NT2/D1 (cell line): ENCODE measurements at regions not wholly inside any gene's neighbourhood (a gene's known extent, or its start where the extent isn't known, plus 50 kb on each side); places are given as distances from the start of the nearest gene placed in this dataset.
"Not testable (repeated sequence)": the region's sequence is repeated elsewhere in the genome, so short reads cannot be mapped to it uniquely, and the experiment has no call there.

Experiments used
- DNase-seq: peaks from one replicate; pipeline ENCODE4 v3.0.0-alpha.2; 2011; ENCODE audit warnings: low read depth, low spot score
- H3K27me3 ChIP-seq: 2 replicates; pipeline ENCODE4 v1.6.0; 2011; ENCODE audit warnings: mild to moderate bottlenecking; ENCODE audit not compliant: insufficient read length, insufficient read depth
- H3K36me3 ChIP-seq: 2 replicates; pipeline ENCODE4 v1.6.1; 2011; ENCODE audit warnings: mild to moderate bottlenecking, low read length, mixed read lengths; ENCODE audit not compliant: insufficient read depth, insufficient read length
- H3K4me1 ChIP-seq: 2 replicates; pipeline ENCODE4 v1.5.1; 2011; ENCODE audit not compliant: insufficient read depth, insufficient read length
- H3K4me3 ChIP-seq: 2 replicates; pipeline ENCODE4 v1.5.1; 2011; ENCODE audit warnings: low read depth; ENCODE audit not compliant: insufficient read length
- H3K9ac ChIP-seq: 2 replicates; pipeline ENCODE4 v1.6.0; 2011; ENCODE audit warnings: low read depth; ENCODE audit not compliant: insufficient read length
- H3K9me3 ChIP-seq: 2 replicates; pipeline ENCODE4 v1.5.1; 2011; ENCODE audit warnings: mild to moderate bottlenecking, low read length; ENCODE audit not compliant: insufficient read depth
- SUZ12 ChIP-seq: IDR thresholded peaks from 2 replicates; pipeline ENCODE4 v1.6.1; 2011; ENCODE audit not compliant: insufficient read length, insufficient read depth; ENCODE audit errors: extremely low read depth
- YY1 ChIP-seq: IDR thresholded peaks from 2 replicates; pipeline ENCODE4 v1.6.1; 2011; ENCODE audit not compliant: insufficient read length, insufficient read depth
- ZNF274 ChIP-seq: IDR thresholded peaks from 2 replicates; pipeline ENCODE4 v1.6.1; 2011; ENCODE audit warnings: mild to moderate bottlenecking, low read depth, low read length

- no peak for DNase-seq
- TF ChIP-seq ZNF274 (no peak), SUZ12 (no peak), YY1 (no peak)
- no peaks in the 10 kb centered on the region for H3K4me1 ChIP-seq
Observed at GRCh38 chrX:145393702-145394235, 146.5 kb downstream of the SPANXN1 start.

GRCh38 chrX:145394344-145394743 is 147.0 kb downstream of the SPANXN1 start:
- H3K36me3 ChIP-seq, result no peaks in the 10 kb centered on the region
- no peaks in the 10 kb centered on the region for H3K9me3 ChIP-seq
- TF ChIP-seq YY1, result no peak
- TF ChIP-seq ZNF274, result no peak
- TF ChIP-seq SUZ12, result no peak
- no peak for DNase-seq
- no peak overlapping the region for H3K9ac ChIP-seq
- H3K4me1 ChIP-seq, result no peaks in the 10 kb centered on the region
- no peaks in the 10 kb centered on the region for H3K27me3 ChIP-seq
- no peak overlapping the region for H3K4me3 ChIP-seq

More at GRCh38 chrX:145393702-145394235, 146.5 kb downstream of the SPANXN1 start:
- Histone ChIP-seq H3K4me3 (no peak overlapping the region), H3K36me3 (no peaks in the 10 kb centered on the region), H3K9ac (no peak overlapping the region), H3K27me3 (no peaks in the 10 kb centered on the region), H3K9me3 (no peaks in the 10 kb centered on the region)

GRCh38 chrX:145396612-145397011 is 149.3 kb downstream of the SPANXN1 start:
- Histone ChIP-seq H3K27me3 (no peaks in the 10 kb centered on the region), H3K4me3 (no peak overlapping the region), H3K9ac (no peak overlapping the region), H3K9me3 (no peaks in the 10 kb centered on the region), H3K36me3 (no peaks in the 10 kb centered on the region), H3K4me1 (no peaks in the 10 kb centered on the region)
- TF ChIP-seq ZNF274 (no peak), YY1 (no peak), SUZ12 (no peak)
- no peak for DNase-seq

- Histone ChIP-seq H3K36me3 (no peaks in the 10 kb centered on the region), H3K9ac (no peak overlapping the region), H3K27me3 (no peaks in the 10 kb centered on the region), H3K4me1 (no peaks in the 10 kb centered on the region), H3K4me3 (no peak overlapping the region), H3K9me3 (no peaks in the 10 kb centered on the region)
- no peak for DNase-seq
- TF ChIP-seq ZNF274 (no peak), SUZ12 (no peak), YY1 (no peak)
Observed at GRCh38 chrX:145405012-145405411, 157.7 kb downstream of the SPANXN1 start.

GRCh38 chrX:145410622-145411021 is 163.3 kb downstream of the SPANXN1 start:
- TF ChIP-seq YY1, result no peak
- no peak for TF ChIP-seq ZNF274
- no peak for TF ChIP-seq SUZ12
- Histone ChIP-seq H3K27me3 (no peaks in the 10 kb centered on the region), H3K4me3 (no peak overlapping the region), H3K36me3 (no peaks in the 10 kb centered on the region), H3K4me1 (no peaks in the 10 kb centered on the region), H3K9me3 (no peaks in the 10 kb centered on the region), H3K9ac (no peak overlapping the region)
- no peak for DNase-seq

- H3K4me3 ChIP-seq, DNase-seq: not testable (repeated sequence)
Observed at GRCh38 chrX:145436211-145436610, 188.9 kb downstream of the SPANXN1 start.

GRCh38 chrX:145464650-145465049 is 217.3 kb downstream of the SPANXN1 start:
- Histone ChIP-seq H3K9ac (no peak overlapping the region), H3K9me3 (no peaks in the 10 kb centered on the region), H3K36me3 (no peaks in the 10 kb centered on the region), H3K27me3 (no peaks in the 10 kb centered on the region), H3K4me3 (no peak overlapping the region), H3K4me1 (no peaks in the 10 kb centered on the region)
- TF ChIP-seq SUZ12 (no peak), ZNF274 (no peak), YY1 (no peak)
- DNase-seq, result no peak

More at GRCh38 chrX:145436211-145436610, 188.9 kb downstream of the SPANXN1 start:
- H3K9ac ChIP-seq, H3K36me3 ChIP-seq, H3K9me3 ChIP-seq, H3K27me3 ChIP-seq, H3K4me1 ChIP-seq: not testable (repeated sequence)
